NB4 (cell line): ENCODE measurements at regions not wholly inside any gene's neighbourhood (a gene's known extent, or its start where the extent isn't known, plus 50 kb on each side); places are given as distances from the start of the nearest gene placed in this dataset.

Source experiments
- CTCF ChIP-seq: IDR thresholded peaks from one replicate; pipeline ENCODE4 v1.5.1; 2012; ENCODE audit warnings: low read depth, low read length
- MAX ChIP-seq: IDR thresholded peaks from 2 replicates; pipeline ENCODE4 v1.6.1; 2011; ENCODE audit warnings: low read depth, low read length
- POLR2A ChIP-seq: IDR thresholded peaks from 2 replicates; pipeline ENCODE4 v1.6.1; 2011; ENCODE audit warnings: mild to moderate bottlenecking; ENCODE audit not compliant: insufficient read length; ENCODE audit errors: extremely low read depth

GRCh38 chr7:56375173-56375572 lies 259.0 kb upstream of the NUPR2 start:
- no peak for TF ChIP-seq CTCF
- TF ChIP-seq MAX: no peak
- TF ChIP-seq POLR2A: no peak
